Type B pancreatic cell (in vitro differentiated cells): ENCODE measurements at regions not wholly inside any gene's neighbourhood (a gene's known extent, or its start where the extent isn't known, plus 50 kb on each side); places are given as distances from the start of the nearest gene placed in this dataset.

Experiments
- DNase-seq: peaks from one replicate; pipeline ENCODE4 v3.0.0; 2021; ENCODE audit warnings: mixed read lengths; ENCODE audit not compliant: unreplicated experiment; ENCODE audit errors: extremely low spot score
- H3K27ac Mint-ChIP-seq: 2 replicates; pipeline ENCODE4 v1.8.0; 2021; ENCODE audit warnings: mild to moderate bottlenecking, mixed read lengths
- H3K27me3 Mint-ChIP-seq: 2 replicates; pipeline ENCODE4 v1.8.0; 2021; ENCODE audit warnings: mixed read lengths
- H3K36me3 Mint-ChIP-seq: 2 replicates; pipeline ENCODE4 v1.8.0; 2021; ENCODE audit warnings: mixed read lengths
- H3K4me1 Mint-ChIP-seq: one replicate; pipeline ENCODE4 v1.8.0; 2021; ENCODE audit warnings: mixed read lengths; ENCODE audit not compliant: unreplicated experiment
- H3K4me3 Mint-ChIP-seq: 2 replicates; pipeline ENCODE4 v1.8.0; 2021; ENCODE audit warnings: mild to moderate bottlenecking, mixed read lengths
- H3K9me3 Mint-ChIP-seq: 2 replicates; pipeline ENCODE4 v1.8.0; 2021; ENCODE audit warnings: mixed read lengths
- TF ChIP-seq, protein P1 (sequence below): fragments of 200-600 bp; sonication (generic); conservative IDR thresholded peaks from 2 replicates; pipeline ENCODE4 v1.5.0; 2021; ENCODE audit warnings: antibody characterized with exemption, mild to moderate bottlenecking

GRCh38 chr5:118279540-118280294, 708.6 kb downstream of the DTWD2 start:
- TF ChIP-seq, protein P1, sequence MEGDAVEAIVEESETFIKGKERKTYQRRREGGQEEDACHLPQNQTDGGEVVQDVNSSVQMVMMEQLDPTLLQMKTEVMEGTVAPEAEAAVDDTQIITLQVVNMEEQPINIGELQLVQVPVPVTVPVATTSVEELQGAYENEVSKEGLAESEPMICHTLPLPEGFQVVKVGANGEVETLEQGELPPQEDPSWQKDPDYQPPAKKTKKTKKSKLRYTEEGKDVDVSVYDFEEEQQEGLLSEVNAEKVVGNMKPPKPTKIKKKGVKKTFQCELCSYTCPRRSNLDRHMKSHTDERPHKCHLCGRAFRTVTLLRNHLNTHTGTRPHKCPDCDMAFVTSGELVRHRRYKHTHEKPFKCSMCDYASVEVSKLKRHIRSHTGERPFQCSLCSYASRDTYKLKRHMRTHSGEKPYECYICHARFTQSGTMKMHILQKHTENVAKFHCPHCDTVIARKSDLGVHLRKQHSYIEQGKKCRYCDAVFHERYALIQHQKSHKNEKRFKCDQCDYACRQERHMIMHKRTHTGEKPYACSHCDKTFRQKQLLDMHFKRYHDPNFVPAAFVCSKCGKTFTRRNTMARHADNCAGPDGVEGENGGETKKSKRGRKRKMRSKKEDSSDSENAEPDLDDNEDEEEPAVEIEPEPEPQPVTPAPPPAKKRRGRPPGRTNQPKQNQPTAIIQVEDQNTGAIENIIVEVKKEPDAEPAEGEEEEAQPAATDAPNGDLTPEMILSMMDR = no peak
- Mint-ChIP-seq H3K9me3 (peaks cover 6% of the 10 kb centered on the region), H3K27ac (no peak overlapping the region), H3K4me3 (no peak overlapping the region), H3K36me3 (no peaks in the 10 kb centered on the region), H3K4me1 (peaks cover 5% of the 10 kb centered on the region), H3K27me3 (no peaks in the 10 kb centered on the region)
- no peak for DNase-seq

GRCh38 chr5:118270526-118270925, 717.8 kb downstream of the DTWD2 start:
- H3K27me3 Mint-ChIP-seq = no peaks in the 10 kb centered on the region
- no peak overlapping the region for H3K27ac Mint-ChIP-seq
- TF ChIP-seq, protein P1 = no peak
- no peaks in the 10 kb centered on the region for H3K4me1 Mint-ChIP-seq
- DNase-seq = no peak
- H3K9me3 Mint-ChIP-seq = no peaks in the 10 kb centered on the region
- no peaks in the 10 kb centered on the region for H3K36me3 Mint-ChIP-seq
- H3K4me3 Mint-ChIP-seq = no peak overlapping the region

- Mint-ChIP-seq H3K27me3 (no peaks in the 10 kb centered on the region), H3K4me3 (no peak overlapping the region), H3K9me3 (no peaks in the 10 kb centered on the region), H3K36me3 (no peaks in the 10 kb centered on the region), H3K27ac (no peak overlapping the region), H3K4me1 (peaks cover 3% of the 10 kb centered on the region)
- TF ChIP-seq, protein P1 = no peak
- no peak for DNase-seq
Observed at GRCh38 chr5:118258223-118258622, 730.1 kb downstream of the DTWD2 start.

DNA sequence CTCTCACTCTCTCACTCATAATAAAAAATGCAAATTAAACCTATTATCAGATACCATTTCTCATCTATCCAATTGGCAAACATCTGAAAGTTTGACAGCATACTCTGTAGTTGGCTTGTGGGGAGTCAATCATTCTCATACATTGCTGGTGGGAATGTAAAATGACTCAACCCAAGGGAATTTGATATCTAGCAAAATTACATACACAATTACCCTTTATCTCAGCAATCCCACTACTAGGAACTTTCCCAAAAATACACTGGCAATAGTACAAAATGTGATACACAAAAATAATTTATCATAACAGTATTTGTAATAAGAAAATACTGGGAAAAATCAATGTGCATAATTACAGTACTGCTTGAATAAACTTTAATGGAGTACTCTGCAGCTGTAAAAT, 731.3 kb downstream of the DTWD2 start:
- no peak for DNase-seq
- TF ChIP-seq, protein P1 = no peak
- no peak overlapping the region for H3K27ac Mint-ChIP-seq
- no peaks in the 10 kb centered on the region for H3K36me3 Mint-ChIP-seq
- H3K4me3 Mint-ChIP-seq = no peak overlapping the region
- H3K4me1 Mint-ChIP-seq = peaks cover 3% of the 10 kb centered on the region
- H3K27me3 Mint-ChIP-seq = no peaks in the 10 kb centered on the region
- H3K9me3 Mint-ChIP-seq = no peaks in the 10 kb centered on the region

DNA sequence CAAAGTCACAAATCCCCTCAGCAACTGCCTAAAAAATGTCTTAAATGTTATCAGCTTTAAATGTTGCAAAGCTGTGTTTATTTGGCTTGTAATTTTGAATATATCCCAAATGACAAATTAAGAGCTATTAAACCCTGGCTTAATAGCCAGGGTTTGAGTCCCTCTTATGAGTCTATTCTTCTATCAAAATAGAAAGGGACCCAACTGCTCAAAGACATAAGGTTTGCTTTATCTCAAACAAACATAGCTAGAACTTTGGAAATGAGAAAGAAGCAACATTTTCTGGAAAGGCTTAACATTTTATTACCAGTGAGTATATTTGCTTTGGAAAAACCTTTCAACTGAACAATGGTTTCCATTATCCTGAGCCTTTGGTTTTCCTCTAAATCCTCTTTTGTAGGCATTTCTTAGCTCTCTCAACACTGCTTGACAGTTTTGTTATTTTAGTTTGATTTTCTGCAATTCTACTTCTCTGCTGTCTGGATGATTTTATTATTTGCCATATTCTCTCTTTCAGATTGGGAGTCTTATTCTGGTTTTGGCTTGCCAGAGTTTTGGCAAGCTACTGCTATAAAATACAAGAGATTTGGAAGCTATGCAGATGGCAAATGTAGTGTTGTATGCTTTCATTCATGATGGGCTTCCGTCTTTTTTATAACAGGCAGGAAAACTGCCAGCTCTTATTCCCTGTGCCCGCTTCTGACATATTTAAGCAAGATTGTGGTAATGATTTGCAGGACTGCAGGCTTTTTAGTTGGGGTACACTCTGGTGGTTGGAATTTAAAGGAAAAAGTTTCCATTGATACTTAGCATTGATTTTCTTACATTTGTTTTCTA, 734.9 kb downstream of the DTWD2 start:
- TF ChIP-seq, protein P1 = no peak
- peaks cover 5% of the 10 kb centered on the region for H3K9me3 Mint-ChIP-seq
- no peak overlapping the region for H3K4me3 Mint-ChIP-seq
- DNase-seq = no peak
- H3K27me3 Mint-ChIP-seq = no peaks in the 10 kb centered on the region
- peaks cover 3% of the 10 kb centered on the region for H3K36me3 Mint-ChIP-seq
- H3K4me1 Mint-ChIP-seq = peaks cover 3% of the 10 kb centered on the region
- no peak overlapping the region for H3K27ac Mint-ChIP-seq
